ENCODE measurements at regions not wholly inside any gene's neighbourhood (a gene's known extent, or its start where the extent isn't known, plus 50 kb on each side); places are given as distances from the start of the nearest gene placed in this dataset.

DNA sequence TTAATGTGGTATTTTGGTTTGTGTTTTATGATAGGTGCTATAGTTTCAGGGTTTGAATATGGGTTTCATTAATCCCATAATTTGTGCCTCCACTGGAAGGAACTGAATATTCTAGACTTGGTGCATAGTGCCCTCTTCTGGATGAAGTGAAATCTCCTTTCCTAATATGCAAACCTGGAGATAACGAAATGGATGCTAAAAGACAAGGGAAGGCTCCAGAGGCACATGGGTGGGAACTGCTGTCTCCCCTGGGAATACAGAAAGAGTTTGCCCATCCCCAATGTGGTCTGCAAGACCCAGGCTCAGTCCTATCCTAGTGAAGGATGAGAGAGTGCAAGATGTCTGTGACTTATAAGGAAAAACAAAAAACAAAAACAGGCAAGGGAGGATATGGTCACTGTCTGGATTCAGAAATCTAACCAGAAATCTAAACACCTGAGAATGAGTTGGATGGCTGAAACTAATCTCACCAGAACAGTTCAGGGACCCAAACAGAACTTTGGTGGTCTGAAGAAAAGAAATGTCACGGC is 142.3 kb upstream of the TMPO start:
- DNase-seq (ENCODE audit: low read depth in 1 of 2, low spot score in 1 of 2) = no peak

DNA sequence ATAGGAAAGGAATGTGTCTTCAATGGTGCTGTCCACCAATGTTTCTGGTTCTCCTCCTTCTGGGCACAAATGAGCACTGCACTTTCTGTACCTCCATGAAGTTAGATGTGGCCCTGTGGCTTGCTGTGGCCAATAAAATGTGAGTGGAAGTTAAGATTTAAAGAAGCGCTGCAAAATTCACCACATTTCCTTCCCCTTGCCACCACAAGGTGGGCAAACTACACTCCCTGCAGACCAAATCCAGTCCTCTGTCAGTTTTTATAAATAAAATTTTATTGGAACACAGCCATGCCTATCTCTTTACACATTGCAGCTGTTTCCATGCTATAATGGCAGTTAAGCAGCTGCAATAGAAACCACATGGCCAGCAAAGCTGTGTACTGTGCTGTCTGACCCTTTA is 141.4 kb upstream of the TMPO start:
- no peak for DNase-seq (ENCODE audit: low read depth in 1 of 2, low spot score in 1 of 2)

DNA sequence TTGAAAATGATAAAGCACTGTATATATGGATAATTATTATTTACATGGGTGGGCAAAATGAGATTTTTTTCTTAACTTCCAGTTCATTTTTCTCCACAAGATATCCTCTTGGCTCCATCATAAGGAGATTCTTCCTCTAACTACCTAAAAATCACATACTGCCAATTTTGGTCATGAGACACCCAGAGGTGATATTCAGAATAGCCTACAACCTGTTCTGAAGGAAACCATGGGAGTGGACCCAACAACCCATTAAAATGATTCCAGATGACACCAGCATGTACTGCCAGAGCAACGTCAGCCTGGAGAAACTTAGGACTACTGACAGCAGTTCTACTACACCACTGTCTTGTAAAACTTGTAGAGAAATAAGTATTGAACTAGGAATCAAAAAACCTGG is 136.3 kb upstream of the TMPO start:
- DNase-seq (ENCODE audit: low read depth in 1 of 2, low spot score in 1 of 2) = no peak

DNA sequence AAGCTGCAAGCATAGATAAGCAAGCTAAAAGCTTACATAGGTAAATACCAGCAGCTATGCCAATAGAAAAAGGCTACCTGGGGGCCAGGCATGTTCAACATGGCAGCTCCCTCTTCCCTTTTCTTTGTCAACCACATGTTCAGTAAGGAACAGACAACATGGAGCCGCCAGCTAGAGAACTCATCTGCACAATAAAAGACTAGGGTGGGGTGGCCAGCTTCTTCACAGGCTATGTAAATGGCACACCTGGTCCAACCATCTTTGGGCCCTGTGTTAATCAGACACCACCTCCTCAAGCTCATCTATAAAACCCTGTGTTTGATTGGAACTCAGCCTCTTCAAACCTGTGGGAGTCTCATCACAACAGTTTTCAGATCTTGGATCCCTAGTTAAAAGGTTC is 129.7 kb upstream of the TMPO start:
- DNase-seq (ENCODE audit: low read depth in 1 of 2, low spot score in 1 of 2) = no peak

DNA sequence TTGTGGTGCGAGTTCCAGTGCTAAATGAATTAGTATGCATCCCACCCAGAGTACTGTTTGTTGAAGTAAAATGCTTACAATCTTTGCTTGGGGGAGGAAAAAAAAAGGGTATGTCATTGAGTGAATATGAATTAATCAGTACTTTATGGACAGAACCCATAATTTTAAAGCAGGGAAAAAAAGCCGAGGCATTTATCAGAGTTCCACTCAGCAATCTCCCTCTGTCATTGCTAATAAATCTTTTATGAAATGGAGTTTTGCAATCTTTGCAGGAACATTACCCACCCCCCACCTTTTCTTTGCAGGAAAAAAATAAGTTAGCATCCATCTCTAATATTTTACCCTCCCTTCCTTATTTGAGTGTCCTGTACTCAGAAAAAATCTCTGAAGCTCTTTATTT is 127.9 kb upstream of the TMPO start:
- no peak for DNase-seq (ENCODE audit: low read depth in 1 of 2, low spot score in 1 of 2)

DNA sequence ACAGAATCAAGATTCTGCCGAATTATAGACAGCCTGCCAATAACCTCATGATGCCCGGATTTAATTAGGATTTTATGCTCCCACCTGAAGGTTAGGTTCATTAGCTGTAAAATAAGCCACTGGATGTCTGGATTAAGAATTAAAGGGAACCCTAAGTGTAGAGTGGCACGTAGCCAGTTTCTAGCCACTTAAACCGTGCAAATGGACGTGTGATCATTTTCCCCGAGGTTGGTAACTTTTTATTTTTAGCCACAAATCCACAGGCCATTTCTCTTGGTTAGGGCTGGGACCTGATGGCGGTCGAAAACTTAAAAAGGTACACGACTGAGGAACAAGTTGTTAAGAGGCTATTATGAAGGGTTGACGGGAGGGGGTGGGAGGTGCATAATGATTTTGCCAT is 127.3 kb upstream of the TMPO start:
- no peak for DNase-seq (ENCODE audit: low read depth in 1 of 2, low spot score in 1 of 2)

DNA sequence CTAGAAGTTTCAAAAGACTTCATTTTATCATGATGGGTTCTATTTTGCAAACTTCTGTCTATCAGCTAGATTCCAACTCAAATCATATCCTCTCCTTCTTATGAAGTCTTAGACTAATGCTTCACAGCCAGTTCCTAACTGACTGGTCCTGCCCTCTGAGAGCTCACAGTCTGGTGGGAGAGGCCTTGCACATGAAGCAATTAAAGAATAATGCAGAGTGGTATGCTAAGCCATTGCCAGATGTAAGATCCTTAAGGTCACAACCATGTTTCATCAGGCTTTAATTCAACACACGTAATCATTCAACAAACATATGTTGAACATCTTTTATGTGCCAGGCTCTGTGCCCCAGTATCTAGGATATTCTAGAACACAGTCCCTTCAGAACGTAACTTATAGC is 125.8 kb upstream of the TMPO start:
- DNase-seq (ENCODE audit: low read depth in 1 of 2, low spot score in 1 of 2) = no peak

DNA sequence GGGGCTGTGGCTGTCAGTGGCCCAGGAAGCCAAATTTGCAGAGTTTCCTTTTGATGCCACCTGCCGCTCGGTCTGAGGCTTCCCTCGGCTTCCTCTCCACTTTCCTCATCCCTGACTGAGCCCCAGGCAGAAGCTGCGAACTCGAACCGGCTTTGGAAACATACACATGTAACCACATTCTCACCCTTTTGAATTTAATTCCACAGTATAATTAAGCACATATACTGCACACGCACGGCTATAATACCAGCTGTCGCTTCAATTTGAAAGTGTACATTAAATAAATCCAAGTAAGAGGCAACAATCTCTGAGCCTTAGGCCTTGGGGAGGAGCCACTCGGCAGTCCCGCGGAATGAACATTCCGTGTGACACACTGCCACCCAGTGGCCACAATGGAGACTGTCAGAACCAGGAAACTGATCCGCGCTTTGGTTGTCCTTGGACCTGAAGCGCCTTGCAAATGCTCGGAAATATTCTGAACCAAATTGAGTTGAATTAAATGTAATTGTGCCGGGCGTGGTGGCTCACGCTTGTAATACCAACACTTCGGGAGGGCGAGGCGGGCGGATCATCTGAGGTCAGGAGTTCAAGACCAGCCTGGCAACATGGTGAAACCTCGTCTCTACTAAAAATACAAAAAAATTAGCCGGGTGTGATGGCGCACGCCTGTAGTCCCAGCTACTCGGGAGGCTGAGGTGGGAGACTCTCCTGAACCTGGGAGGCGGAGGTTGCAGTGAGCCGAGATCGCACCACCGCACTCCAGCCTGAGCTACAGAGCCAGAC is 117.9 kb upstream of the TMPO start:
- peak; percentile 64 to 68 for DNase-seq (ENCODE audit: low read depth in 1 of 2, low spot score in 1 of 2)

DNA sequence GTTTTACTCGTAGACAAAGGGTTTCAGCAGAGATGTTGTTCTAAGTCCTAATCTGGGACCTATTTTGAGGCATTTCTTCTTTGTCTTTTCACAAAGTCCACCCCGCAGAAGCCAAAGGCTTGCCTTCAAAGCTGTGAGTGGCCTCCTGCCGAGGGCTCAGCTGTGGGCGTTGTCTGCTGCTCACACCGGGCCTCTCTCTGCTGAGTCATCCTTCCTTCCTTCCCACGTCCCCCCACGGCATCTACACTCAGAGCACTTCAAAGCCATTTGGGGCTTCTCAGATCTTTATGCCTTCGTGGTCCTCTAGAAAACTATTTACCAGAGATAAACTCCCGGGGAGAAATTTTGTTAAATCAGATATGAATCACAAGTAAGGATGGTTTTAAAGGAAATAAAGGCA is 115.9 kb upstream of the TMPO start:
- DNase-seq (ENCODE audit: low read depth in 1 of 2, low spot score in 1 of 2) = peak; percentile 20 to 40

DNA sequence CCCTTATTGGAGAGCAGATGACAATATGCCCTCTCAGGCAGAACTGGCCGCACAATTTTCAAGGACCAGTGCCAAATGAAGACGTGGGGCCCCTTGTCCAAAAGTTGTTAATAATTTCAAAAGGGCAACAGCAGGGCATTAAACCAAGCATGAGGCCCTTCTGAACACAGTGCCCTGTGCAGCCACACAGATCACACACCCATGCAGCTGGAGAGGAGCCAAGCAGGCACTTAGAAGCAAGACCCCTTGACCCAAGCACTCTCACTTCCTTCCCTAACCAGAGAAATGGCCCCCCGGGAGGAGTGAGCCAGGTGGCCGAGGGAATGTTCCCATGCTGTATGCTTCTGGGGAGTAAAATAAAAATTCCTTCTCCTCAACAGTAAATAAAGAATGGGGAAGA is 114.0 kb upstream of the TMPO start:
- no peak for DNase-seq (ENCODE audit: low read depth in 1 of 2, low spot score in 1 of 2)

DNA sequence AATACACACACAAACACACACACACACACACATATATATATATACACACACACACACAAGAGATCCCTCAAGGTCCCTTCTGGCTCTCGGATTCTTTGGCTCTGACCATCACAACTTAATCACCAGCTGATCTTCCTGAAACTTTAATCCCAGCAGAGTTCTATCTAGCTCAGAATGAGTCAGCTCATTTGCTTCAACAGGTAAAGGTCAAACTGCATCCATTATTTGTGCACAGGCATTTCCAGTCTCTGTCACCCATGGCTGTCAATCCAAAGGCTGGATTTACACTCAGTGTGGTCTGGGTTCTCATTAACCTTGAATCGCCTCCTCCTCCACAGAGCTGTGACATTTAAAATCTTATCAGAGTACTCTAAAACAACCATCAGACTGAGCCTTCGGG is 113.3 kb upstream of the TMPO start:
- no peak for DNase-seq (ENCODE audit: low read depth in 1 of 2, low spot score in 1 of 2)

DNA sequence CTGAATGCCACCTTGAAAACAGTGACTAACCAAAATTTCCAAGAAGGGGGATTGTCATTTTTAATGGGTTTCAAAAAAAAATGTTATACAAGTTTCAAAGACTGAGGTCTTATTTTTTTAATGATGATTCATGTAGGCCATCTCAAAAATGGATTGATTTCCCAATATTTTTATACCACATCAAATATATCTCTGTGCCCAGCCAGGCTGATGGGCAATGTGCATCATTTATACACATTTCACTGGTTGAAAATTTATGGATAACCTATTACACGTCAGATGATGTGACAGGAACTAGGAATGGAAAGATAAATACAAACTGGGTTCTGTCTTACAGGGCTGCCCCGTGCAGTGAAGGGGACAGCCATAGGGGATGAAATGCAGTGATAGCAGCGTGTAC is 112.7 kb upstream of the TMPO start:
- DNase-seq (ENCODE audit: low read depth in 1 of 2, low spot score in 1 of 2) = no peak

DNA sequence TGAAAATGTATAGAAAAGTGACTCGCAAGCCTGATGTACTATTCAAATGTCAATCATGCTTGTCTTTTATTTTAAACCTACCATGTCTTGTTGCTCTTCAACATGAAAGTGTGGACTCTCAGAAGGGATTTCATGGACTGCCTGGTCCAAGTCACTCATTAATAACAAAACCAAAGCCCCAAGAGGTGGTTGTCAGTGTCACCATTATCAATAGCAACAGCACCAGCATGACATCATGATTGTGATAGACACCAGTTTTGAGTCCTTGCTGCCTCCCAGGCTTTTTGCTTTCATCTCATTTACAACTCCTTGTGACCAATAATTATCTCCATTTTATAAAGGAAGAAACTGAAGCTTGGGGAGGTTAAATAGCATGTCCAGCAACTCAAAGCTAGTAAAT is 112.0 kb upstream of the TMPO start:
- DNase-seq (ENCODE audit: low read depth in 1 of 2, low spot score in 1 of 2) = no peak

DNA sequence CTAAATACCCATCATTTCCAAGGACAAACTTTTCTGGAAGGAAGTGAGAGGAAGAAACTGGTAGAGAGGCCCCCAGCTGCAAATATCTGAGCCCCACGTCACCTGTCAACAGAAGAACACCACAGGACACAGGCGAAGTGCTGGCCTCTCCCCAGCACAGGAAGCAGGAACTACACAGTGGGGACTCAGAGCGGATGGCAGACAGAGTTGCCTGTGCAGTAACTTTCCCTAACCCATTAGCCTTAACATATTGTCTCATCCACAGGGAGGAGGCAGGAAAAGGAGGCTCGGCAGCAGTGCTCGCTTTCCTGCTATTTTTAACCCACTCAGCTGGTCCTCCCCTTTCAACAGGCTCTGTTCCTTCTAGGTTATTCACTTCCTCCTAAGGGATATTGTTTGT is 111.5 kb upstream of the TMPO start:
- DNase-seq (ENCODE audit: low read depth in 1 of 2, low spot score in 1 of 2) = no peak

DNA sequence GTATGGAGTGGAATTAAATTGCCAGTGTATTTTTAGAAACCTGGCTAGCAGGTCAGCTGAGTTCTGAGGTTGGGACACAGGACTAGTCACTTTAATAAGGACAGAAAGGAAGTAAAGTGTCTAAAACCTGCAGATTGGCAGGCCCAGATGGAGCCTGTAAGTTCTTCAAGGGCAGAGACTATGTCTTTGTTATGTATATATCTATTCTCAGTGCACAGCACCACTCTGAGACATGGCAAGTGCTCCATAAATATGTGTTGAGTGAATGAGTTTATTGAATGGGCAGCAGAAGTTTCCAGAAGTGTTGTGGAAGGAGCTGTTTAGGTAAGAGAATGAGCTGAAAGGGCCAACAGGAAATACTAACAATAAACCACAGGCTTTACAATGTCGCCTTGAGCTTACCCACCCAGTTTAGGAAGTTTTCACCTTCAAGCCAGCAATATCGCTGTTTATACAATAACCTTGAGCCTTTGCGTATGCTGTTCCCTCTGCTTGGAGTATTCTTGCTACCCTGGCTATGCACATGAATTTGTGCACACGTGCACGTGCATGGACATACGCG is 109.5 kb upstream of the TMPO start:
- DNase-seq (ENCODE audit: low read depth in 1 of 2, low spot score in 1 of 2) = no peak

DNA sequence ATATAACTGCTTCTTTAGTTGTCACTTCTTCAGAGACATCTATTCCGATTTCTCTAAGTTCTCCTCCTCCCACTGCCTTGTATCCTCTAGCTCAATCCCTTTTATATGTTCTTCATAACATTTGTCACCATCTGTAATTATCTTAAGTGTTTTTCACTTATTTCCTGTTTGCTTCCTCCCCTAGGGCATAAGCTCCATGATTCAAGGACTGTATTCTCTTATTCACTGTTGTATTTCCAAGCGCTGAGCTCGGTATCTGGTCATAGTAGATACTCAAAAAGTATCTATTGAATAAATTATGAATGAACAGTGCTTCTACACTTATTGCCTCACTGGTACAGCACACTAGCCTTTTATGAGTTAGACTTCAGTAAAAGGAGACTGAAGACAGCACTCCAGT is 109.0 kb upstream of the TMPO start:
- no peak for DNase-seq (ENCODE audit: low read depth in 1 of 2, low spot score in 1 of 2)

DNA sequence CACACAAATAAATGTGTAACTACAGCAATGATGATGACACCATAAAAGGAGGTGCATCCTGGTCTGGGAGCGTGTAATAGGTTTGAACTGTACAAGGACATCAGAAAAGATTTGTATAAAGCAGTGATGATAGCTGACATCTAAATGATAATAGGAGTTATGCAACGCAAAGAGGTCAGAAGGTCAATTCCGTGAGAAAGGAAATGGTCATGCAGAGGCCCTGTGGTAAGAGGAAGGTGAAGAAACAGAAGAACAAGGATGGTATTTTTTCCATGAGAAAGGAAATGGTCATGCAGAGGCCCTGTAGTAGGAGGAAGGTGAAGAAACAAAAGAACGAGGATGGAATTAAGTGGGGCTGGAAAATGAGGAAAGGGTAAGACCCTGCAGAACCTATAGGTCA is 106.7 kb upstream of the TMPO start:
- DNase-seq (ENCODE audit: low read depth in 1 of 2, low spot score in 1 of 2) = no peak

DNA sequence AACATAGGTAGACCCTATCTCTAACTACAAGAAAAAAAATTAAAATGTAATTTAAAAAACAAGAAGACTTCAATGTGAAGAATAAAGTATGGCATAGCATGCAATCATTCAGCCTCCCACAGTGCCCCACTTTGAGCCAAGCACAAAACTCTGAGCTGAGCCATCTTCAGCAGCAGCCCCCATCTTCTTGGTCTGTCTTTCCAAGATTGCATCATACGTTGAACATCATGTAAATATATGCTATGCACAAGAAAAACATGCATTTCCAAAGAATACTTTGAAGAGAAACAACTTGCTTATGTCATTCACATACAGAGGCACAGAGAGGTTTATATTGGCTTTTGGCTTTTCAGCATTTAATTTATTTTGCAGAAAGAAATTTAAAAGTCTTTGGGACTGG is 105.8 kb upstream of the TMPO start:
- no peak for DNase-seq (ENCODE audit: low read depth in 1 of 2, low spot score in 1 of 2)

DNA sequence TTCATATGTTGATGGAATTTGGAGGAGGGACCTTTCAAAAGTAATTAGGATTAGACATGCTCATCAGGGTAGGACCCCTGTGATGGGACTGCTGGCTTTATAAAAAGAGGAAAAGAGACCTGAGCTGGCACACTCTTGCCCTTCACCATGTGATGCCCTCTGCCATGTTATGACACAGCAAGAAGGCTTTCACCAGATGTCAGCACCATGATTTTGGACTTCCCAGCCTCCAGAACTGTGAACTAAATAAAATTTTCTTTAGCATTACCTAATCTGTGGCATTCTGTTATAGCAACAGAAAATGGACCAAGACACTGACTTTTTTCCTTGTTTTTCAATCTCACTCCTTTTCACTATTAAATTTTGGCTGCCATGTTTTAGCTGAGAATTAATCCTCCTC is 105.0 kb upstream of the TMPO start:
- no peak for DNase-seq (ENCODE audit: low read depth in 1 of 2, low spot score in 1 of 2)

DNA sequence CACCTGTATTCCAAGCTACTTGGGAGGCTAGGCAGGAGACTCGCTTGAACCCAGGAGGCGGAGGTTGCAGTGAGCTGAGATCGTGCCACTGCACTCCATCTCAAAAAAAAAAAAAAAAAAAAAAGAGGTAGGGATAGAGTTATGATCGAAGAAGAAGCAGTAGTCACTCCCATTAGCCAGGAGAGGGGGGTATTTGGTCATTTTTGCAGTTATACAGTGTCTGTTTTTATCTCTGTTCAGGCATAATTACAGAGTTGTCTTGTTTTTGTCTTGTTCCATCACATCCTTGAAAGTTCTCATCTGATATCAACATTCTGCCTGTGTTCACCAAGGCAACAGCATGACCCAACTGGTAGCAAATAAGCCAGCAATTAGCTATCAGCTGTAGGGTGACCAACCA is 98.5 kb upstream of the TMPO start:
- DNase-seq (ENCODE audit: low read depth in 1 of 2, low spot score in 1 of 2) = no peak

DNA sequence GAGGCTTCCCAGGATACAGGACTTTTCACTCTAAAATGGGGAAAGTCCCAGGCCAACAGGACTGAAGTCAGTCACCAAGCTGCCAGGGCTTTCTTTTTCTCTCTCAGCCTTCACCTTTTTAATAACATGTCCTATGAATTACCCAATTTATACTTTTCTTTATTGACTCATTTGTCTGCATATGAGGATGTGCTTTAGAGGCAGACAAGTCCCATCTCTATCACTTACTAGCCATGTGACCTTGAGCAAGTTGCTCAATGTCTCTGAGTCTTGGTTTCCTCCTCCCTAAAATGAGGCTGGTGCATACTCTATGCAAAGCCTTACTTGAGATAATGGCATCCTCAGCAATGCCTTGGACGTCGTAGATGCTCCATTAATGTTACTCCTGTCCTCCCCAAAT is 98.1 kb upstream of the TMPO start:
- no peak for DNase-seq (ENCODE audit: low read depth in 1 of 2, low spot score in 1 of 2)

DNA sequence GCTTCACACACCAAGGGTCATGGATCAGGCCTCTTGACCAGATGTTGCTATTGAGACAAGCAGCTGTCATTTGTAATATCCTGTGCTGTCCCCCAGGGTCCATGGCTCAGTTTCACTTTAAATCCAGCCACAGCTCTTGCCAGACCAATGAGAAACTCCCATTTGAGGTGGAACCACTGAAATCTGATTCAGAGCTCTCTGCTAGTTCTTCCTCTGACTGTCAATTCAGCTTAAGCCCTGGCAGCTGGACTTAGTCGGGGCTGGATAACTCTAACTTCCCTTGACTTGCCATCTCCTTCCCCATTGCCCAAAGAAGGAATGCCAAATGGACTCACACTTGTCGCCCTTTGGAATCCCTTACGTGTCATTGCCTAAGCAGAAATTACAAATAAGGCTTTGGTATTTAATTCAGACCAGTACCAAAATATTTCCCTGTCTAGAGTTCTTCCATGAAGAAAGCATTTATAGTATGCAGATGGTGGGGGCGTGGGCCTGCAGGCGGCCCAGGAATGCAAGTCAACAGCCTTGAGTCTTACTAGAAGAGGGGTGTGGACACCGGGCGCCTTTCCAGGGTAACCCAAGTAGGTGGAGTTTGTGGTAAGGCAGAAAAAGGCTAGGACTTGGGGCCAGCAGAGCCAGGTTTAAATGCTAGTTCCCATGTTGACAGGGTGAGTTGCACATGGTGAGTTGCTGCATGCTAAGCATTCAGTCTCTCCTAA is 96.9 kb upstream of the TMPO start:
- no peak for DNase-seq (ENCODE audit: low read depth in 1 of 2, low spot score in 1 of 2)

Data from stimulated activated CD4-positive, alpha-beta T cell treated with anti-CD3 and anti-CD28 coated beads, Interleukin-15, amount 100 ng/mL, for 1 hour (primary cell).